ENCODE measurements at regions not wholly inside any gene's neighbourhood (a gene's known extent, or its start where the extent isn't known, plus 50 kb on each side); places are given as distances from the start of the nearest gene placed in this dataset.

DNA sequence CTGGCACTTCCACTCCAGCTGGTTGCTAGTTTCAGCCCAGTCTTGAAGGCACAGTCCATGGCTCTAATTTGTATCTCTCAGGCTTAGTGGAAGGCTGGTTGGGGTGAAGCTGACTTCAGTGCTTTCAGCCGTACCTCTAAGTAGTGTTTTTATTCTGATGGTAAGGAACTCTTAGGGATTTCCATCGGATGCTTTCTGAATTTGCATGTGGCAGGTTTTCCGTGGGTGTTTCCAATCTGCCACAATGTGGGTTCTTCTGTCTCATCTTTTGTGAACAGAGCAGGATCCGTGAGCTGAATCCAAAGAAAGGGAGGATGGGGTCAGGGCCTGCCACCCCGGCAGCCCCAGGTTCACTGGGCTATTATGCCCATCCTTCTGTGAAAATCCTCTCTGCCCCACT is 607.9 kb upstream of the MKI67 start:
- no peak for DNase-seq (ENCODE audit: low read depth, low spot score)
- no peaks in the 10 kb centered on the region for H3K36me3 Mint-ChIP-seq (ENCODE audit: low read depth)
- TF ChIP-seq, protein P1, sequence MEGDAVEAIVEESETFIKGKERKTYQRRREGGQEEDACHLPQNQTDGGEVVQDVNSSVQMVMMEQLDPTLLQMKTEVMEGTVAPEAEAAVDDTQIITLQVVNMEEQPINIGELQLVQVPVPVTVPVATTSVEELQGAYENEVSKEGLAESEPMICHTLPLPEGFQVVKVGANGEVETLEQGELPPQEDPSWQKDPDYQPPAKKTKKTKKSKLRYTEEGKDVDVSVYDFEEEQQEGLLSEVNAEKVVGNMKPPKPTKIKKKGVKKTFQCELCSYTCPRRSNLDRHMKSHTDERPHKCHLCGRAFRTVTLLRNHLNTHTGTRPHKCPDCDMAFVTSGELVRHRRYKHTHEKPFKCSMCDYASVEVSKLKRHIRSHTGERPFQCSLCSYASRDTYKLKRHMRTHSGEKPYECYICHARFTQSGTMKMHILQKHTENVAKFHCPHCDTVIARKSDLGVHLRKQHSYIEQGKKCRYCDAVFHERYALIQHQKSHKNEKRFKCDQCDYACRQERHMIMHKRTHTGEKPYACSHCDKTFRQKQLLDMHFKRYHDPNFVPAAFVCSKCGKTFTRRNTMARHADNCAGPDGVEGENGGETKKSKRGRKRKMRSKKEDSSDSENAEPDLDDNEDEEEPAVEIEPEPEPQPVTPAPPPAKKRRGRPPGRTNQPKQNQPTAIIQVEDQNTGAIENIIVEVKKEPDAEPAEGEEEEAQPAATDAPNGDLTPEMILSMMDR (conservative IDR thresholded peaks at IDR 0.05) = no peak
- peaks cover 16% of the 10 kb centered on the region for H3K4me1 Mint-ChIP-seq
- H3K9me3 Mint-ChIP-seq = no peaks in the 10 kb centered on the region
- H3K27ac Mint-ChIP-seq (ENCODE audit: unreplicated experiment) = peak overlapping the region; percentile 50
- no peak overlapping the region for H3K4me3 Mint-ChIP-seq
- H3K27me3 Mint-ChIP-seq (ENCODE audit: low read depth) = no peaks in the 10 kb centered on the region

DNA sequence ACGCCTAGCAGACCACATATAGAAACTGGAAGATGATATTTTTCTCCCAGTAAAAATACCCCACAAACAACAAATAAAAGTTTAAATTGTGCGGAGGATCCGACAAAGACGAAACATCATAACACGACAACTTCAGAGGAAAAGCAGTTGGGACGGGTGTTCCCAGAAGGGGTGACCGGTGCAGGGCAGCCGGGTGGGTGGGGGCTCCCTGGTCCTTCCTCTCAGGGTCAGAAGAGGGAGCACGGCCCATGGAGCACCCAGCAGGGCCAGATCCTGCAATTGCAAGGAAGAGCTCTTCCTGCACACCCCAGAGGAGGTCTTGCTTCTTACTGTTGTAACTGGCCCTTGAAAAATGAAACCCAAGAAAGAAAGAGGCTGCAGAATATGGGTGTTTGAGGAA is 608.5 kb upstream of the MKI67 start:
- Mint-ChIP-seq H3K27me3 (ENCODE audit: low read depth) (no peaks in the 10 kb centered on the region), H3K4me1 (peaks cover 16% of the 10 kb centered on the region), H3K36me3 (ENCODE audit: low read depth) (no peaks in the 10 kb centered on the region), H3K9me3 (no peaks in the 10 kb centered on the region), H3K4me3 (no peak overlapping the region), H3K27ac (ENCODE audit: unreplicated experiment) (no peak overlapping the region)
- no peak for DNase-seq (ENCODE audit: low read depth, low spot score)
- TF ChIP-seq, protein P1 (conservative IDR thresholded peaks at IDR 0.05) = no peak

DNA sequence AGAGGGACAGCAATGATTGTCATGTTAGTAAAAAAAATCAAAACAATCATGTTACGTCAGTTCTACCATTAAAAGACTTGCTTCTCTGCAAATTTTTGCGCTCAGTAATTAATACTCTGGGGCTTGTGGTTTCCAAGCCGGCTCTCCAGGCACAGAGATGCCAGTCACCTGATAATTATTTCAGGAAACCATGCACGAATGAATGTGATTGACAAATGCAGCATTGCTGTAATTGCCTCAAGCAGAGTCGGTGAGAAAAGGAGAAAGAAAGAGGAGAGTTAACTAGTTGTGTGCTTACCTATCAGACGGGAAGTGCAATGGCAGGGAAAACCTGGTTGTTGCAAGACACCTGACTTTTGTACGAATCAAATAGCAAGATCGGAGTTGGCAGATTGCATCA is 609.8 kb upstream of the MKI67 start:
- no peaks in the 10 kb centered on the region for H3K36me3 Mint-ChIP-seq (ENCODE audit: low read depth)
- no peak overlapping the region for H3K4me3 Mint-ChIP-seq
- H3K27me3 Mint-ChIP-seq (ENCODE audit: low read depth) = no peaks in the 10 kb centered on the region
- TF ChIP-seq, protein P1 (conservative IDR thresholded peaks at IDR 0.05) = no peak
- H3K27ac Mint-ChIP-seq (ENCODE audit: unreplicated experiment) = no peak overlapping the region
- peaks cover 20% of the 10 kb centered on the region for H3K4me1 Mint-ChIP-seq
- no peaks in the 10 kb centered on the region for H3K9me3 Mint-ChIP-seq
- no peak for DNase-seq (ENCODE audit: low read depth, low spot score)

DNA sequence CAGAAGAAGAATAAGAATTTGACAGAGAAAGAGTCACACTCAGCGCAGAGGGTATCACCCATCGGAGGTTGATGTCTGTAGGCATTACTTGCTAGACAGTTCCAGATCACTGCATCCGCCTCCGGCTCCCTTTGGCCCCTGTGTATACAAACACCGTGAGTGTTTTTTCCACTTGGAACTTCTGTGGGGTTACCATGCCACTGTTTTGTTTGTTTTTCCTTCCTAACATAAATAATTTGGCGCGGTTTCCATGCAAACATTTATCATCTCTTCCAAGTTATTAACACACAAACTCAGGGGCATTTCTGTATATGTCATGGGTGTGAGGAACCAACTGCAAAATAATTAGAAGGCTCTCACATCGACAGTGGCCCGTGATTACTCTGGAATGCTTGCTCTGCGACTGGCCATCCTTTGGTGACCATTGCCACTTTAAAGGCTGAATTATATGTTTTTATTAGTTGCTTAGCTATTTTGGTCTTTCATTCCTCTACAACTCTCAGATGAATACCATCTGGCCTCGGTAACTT is 612.2 kb upstream of the MKI67 start:
- Mint-ChIP-seq H3K27ac (ENCODE audit: unreplicated experiment) (no peak overlapping the region), H3K36me3 (ENCODE audit: low read depth) (no peaks in the 10 kb centered on the region), H3K27me3 (ENCODE audit: low read depth) (no peaks in the 10 kb centered on the region), H3K4me3 (no peak overlapping the region), H3K9me3 (no peaks in the 10 kb centered on the region), H3K4me1 (peaks cover 45% of the 10 kb centered on the region)
- TF ChIP-seq, protein P1 (conservative IDR thresholded peaks at IDR 0.05) = no peak
- DNase-seq (ENCODE audit: low read depth, low spot score) = no peak

DNA sequence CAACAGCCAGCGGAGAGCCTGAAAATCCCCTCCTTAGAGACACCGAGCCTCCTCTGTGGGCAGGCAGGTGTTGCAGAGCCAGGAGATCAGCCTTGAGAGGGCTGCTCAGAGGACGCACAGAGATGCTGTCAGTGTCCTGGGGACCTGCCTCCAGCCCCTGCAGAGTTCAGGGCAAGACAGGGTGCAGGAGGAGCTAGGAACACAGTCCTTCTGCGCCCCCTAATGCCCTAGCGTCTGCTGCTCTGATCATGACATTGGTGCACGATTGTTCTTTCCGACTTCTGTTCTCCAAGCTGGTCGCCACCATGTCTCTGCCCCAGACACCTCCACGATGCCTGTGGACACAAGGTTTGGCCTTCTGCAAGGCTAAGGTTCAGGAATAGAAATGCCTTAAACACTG is 613.7 kb upstream of the MKI67 start:
- Mint-ChIP-seq H3K27ac (ENCODE audit: unreplicated experiment) (no peak overlapping the region), H3K36me3 (ENCODE audit: low read depth) (no peaks in the 10 kb centered on the region), H3K4me1 (peaks cover 34% of the 10 kb centered on the region), H3K4me3 (no peak overlapping the region), H3K9me3 (no peaks in the 10 kb centered on the region), H3K27me3 (ENCODE audit: low read depth) (no peaks in the 10 kb centered on the region)
- TF ChIP-seq, protein P1 (conservative IDR thresholded peaks at IDR 0.05) = no peak
- DNase-seq (ENCODE audit: low read depth, low spot score) = no peak

DNA sequence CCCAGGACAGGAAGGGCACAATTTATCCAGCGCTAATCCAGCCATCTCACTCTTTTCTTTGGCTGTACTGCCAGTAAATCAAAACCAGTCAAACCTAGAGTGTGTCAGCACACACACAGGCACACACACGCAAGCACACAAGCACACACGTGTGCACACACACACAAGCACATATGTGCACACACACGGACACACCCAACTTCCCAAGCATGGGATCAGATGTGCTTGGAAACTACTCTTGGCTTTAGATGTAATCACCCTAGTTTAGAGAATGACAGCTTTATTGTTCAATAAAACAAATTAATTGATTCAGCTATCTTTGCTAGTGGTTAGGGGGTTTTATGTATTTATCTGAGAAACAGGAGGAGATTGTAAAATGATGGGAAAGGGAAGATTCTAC is 615.0 kb upstream of the MKI67 start:
- Mint-ChIP-seq H3K27me3 (ENCODE audit: low read depth) (no peaks in the 10 kb centered on the region), H3K4me3 (no peak overlapping the region), H3K36me3 (ENCODE audit: low read depth) (no peaks in the 10 kb centered on the region), H3K4me1 (peaks cover 30% of the 10 kb centered on the region), H3K27ac (ENCODE audit: unreplicated experiment) (no peak overlapping the region), H3K9me3 (no peaks in the 10 kb centered on the region)
- no peak for DNase-seq (ENCODE audit: low read depth, low spot score)
- TF ChIP-seq, protein P1 (conservative IDR thresholded peaks at IDR 0.05) = no peak

All from neural crest cell (in vitro differentiated cells).